GM12864 (cell line): ENCODE measurements at regions not wholly inside any gene's neighbourhood (a gene's known extent, or its start where the extent isn't known, plus 50 kb on each side); places are given as distances from the start of the nearest gene placed in this dataset.
"Not testable (repeated sequence)": the region's sequence is repeated elsewhere in the genome, so short reads cannot be mapped to it uniquely, and the experiment has no call there.

ENCODE experiments used
- DNase-seq: peaks from one replicate; pipeline ENCODE4 v3.0.0-alpha.2; 2011; ENCODE audit warnings: low read depth
- H3K4me3 ChIP-seq: 2 replicates; pipeline ENCODE4 v1.5.1; 2011; ENCODE audit warnings: mild to moderate bottlenecking, low read depth, low read length, control low read depth
- TF ChIP-seq, protein P1 (sequence below): IDR thresholded peaks from 2 replicates; pipeline ENCODE4 v1.5.1; 2011; ENCODE audit warnings: low read depth, mild to moderate bottlenecking, moderate library complexity, low read length, control low read depth, inconsistent platforms; ENCODE audit errors: missing control alignments

GRCh38 chr15:96147267-96147666, 183.2 kb upstream of the NR2F2 start:
- TF ChIP-seq, protein P1, sequence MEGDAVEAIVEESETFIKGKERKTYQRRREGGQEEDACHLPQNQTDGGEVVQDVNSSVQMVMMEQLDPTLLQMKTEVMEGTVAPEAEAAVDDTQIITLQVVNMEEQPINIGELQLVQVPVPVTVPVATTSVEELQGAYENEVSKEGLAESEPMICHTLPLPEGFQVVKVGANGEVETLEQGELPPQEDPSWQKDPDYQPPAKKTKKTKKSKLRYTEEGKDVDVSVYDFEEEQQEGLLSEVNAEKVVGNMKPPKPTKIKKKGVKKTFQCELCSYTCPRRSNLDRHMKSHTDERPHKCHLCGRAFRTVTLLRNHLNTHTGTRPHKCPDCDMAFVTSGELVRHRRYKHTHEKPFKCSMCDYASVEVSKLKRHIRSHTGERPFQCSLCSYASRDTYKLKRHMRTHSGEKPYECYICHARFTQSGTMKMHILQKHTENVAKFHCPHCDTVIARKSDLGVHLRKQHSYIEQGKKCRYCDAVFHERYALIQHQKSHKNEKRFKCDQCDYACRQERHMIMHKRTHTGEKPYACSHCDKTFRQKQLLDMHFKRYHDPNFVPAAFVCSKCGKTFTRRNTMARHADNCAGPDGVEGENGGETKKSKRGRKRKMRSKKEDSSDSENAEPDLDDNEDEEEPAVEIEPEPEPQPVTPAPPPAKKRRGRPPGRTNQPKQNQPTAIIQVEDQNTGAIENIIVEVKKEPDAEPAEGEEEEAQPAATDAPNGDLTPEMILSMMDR: no peak
- H3K4me3 ChIP-seq: no peak overlapping the region
- DNase-seq: no peak

GRCh38 chr15:96150254-96150653, 180.2 kb upstream of the NR2F2 start:
- TF ChIP-seq, protein P1: no peak
- DNase-seq: no peak
- no peak overlapping the region for H3K4me3 ChIP-seq

DNA sequence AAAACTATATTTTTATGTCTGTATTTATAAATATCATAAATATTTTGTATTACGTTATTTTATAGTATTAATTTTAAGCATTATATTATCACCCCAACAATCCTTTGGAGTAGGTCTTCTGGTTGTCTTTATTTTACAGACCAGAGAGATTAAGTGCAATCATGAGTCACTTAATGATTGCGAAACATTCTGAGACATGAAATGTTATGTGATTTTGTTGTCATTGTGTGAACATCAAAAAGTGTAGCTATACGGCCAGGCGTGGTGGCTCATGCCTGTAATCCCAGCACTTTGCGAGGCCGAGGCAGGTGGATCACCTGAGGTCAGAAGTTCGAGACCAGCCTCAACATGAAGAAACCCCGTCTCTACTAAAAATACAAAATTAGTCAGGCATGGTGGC, 178.8 kb upstream of the NR2F2 start:
- H3K4me3 ChIP-seq, DNase-seq: not testable (repeated sequence)

DNA sequence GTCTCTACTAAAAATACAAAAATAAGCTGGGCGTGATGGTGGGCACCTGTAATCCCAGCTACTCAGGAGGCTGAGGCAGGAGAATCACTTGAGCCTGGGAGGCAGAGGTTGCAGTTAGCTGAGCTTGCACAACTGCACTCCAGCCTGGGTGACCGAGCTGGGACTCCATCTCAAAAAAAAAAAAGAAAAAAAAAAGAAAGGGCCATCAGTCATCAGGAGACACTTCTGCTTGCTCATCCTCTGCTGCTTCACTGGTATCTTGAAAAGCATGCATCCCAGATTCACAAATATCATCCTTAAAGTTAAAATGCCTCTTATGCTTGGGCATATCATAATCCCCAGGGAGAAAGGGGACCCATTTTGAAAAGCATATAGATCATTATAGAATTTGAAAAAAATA, 176.6 kb upstream of the NR2F2 start:
- DNase-seq: no peak
- TF ChIP-seq, protein P1: no peak
- no peak overlapping the region for H3K4me3 ChIP-seq

GRCh38 chr15:96158938-96159337, 171.6 kb upstream of the NR2F2 start:
- TF ChIP-seq, protein P1: no peak
- H3K4me3 ChIP-seq: no peak overlapping the region
- no peak for DNase-seq

DNA sequence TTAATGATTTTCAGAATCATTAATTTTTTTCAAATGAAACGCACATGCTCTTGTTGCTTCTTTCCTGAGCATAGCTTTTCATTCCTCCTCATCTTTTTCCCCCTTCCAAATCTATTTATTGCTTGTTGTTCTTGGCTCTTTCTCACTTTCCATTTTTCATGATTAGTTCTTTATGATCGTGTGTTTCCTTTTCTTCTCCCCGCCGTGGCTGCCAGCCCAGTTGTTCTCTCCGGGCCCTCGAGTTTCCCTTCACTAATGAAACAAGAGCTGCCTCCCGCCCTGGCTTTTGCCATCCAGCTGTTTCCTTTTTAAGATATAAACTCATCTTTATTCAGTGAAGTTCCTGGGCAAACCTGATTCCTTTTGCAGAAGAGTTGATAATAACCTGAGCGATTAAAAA, 170.2 kb upstream of the NR2F2 start:
- TF ChIP-seq, protein P1: no peak
- no peak for DNase-seq
- H3K4me3 ChIP-seq: no peak overlapping the region

DNA sequence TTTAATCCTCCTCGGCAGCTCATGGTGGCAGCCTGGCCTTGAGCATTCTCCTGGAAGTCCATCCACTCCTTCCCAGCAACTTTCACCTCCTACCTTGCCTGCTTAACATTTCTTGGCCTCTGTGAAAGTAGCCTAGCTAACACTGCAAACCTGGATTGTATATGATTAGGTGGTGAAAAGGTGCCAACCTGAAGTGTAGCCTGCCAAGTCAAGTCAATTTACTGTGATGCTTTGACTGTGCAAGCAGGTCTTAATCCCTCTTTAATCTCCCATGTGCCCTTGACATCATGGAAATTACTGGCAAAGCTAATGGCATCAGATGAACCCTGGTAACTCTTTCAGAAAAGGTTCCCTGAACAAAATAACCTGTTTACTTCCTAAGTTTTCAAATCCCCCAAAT, 169.7 kb upstream of the NR2F2 start:
- TF ChIP-seq, protein P1: no peak
- DNase-seq: no peak
- no peak overlapping the region for H3K4me3 ChIP-seq

- TF ChIP-seq, protein P1: no peak
- H3K4me3 ChIP-seq: no peak overlapping the region
- DNase-seq: no peak
Measured at GRCh38 chr15:96162322-96162721, 168.2 kb upstream of the NR2F2 start.
